T-helper 9 cell (primary cell): ENCODE measurements at regions not wholly inside any gene's neighbourhood (a gene's known extent, or its start where the extent isn't known, plus 50 kb on each side); places are given as distances from the start of the nearest gene placed in this dataset.

Source experiments
- DNase-seq: peaks from one replicate; pipeline ENCODE4 v3.0.0-alpha.2; 2020

DNA sequence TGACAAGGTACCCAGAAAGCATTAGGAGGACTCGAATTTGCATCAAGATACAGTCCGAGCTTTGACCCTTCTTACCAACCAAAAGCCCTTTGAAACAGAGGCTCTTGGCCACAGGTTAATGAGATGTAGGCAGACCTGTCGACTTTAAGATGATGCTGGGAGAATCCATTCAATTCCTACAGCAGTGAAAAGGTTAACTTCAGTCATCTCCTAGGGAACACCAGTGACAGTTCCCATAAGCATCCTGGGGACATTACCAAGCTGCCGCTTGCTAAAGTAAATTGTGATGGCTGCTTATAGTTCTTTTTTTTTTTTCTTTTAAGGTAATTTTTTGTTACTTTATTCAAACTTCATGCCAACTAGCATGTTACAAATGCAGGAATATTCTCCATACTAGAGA lies 379.3 kb downstream of the SOX11 start:
- no peak for DNase-seq

GRCh38 chr2:6072276-6072675 lies 380.1 kb downstream of the SOX11 start:
- DNase-seq: no peak

- no peak for DNase-seq
These were observed 380.6 kb downstream of the SOX11 start for GRCh38 chr2:6072768-6073167.

- DNase-seq: no peak
These were observed 381.3 kb downstream of the SOX11 start for GRCh38 chr2:6073191-6074088.

- DNase-seq: no peak
These were observed 382.0 kb downstream of the SOX11 start for GRCh38 chr2:6074089-6074643.

DNA sequence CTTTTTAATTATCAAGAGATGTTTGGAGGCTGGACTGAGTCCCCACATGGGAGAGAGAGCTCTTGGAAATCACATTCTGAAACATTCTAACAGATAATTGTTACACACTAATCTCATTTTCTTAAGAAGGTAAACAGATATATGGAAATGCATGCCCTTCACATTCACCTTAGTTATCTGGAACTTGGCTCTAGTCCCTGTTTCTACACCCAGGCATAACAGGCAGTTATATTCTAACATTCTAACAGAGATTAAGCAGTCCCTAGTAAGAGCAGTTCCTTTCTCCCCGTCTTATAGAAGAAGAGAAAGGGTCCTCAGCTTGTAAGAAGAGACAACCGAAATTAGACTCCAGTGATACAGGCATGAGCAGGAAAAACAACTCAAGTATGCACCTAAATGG lies 385.4 kb downstream of the SOX11 start:
- no peak for DNase-seq

DNA sequence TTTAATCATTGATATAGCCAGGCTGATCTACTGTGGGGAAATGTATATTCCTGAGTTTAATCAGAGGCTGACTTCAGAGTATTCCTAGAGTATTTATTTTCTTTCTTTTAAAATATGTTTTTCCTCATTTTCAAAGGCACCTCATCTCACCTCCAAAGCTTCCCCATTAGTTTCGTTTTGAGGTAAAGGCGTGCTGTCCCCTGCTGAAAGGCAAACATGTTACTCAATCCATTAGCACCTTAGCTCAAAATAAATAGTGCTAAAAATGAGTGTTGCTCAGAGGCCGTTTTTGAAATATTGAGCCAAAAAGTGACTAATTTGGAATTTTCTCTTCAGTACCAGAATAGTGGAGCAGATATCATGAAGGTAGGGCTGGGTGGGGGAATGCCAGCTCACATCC lies 386.2 kb downstream of the SOX11 start:
- no peak for DNase-seq

DNA sequence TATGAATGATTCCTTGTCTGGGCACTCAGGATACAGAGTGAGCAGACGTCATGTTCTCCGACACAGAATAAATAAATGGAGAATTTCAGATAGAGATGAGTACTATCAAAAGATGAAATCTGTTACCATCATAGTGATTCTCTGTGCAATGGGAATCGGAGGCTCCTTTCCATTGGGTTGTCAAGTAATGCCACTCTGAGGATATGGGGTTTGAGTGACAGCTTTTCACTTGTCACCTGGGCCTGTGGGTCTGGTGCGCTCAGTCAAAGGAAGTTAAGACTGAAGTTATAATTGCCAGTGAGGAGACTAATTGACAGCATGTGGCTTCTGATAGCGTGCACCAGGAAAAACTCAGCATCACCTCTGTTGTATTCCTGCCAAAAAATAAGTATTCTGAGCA lies 387.2 kb downstream of the SOX11 start:
- DNase-seq: no peak

DNA sequence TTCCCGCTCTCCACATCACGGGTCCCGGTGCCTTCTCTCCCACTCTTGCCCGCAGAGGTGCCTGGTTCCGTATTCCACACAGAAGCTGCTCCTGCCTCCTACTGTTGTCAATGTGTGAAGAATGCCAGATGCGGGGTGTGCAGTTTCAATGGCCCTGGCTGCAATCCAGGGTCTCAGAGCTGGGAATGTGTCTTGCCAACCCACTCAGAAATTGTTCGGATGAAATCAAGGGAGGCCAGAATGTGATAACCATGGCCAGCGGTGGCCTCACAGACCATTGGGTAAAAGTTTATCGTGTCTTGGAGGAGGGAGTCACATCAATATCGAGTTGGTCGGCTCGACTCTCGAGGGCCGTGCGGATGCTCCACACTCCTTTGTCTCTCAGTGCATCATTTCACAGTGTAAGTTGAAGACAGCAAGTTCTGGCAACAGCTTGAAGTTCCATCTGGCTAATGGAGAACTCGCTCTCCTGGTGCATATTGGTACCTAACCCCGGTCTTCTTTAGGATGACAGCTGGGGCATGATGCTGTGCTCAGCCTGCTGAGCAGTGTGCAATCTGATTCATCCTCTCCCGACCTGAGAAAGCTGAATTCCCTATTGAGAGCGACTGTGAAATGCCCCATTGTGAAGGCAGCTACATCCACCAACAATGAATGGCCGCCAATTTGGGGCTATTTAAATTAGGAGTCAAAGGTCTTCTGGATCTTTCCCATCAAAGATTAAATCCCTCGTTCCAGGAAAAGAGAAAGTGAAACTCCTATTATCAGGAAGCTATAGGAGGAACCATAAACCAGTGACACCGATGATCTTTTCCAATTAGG lies 389.0 kb downstream of the SOX11 start:
- DNase-seq: no peak

GRCh38 chr2:6081955-6082624 lies 389.9 kb downstream of the SOX11 start:
- no peak for DNase-seq

- no peak for DNase-seq
These were observed 390.4 kb downstream of the SOX11 start for GRCh38 chr2:6082625-6083018.

- DNase-seq: no peak
These were observed 391.0 kb downstream of the SOX11 start for GRCh38 chr2:6083136-6083535.

GRCh38 chr2:6089474-6089873 lies 397.3 kb downstream of the SOX11 start:
- DNase-seq: no peak

DNA sequence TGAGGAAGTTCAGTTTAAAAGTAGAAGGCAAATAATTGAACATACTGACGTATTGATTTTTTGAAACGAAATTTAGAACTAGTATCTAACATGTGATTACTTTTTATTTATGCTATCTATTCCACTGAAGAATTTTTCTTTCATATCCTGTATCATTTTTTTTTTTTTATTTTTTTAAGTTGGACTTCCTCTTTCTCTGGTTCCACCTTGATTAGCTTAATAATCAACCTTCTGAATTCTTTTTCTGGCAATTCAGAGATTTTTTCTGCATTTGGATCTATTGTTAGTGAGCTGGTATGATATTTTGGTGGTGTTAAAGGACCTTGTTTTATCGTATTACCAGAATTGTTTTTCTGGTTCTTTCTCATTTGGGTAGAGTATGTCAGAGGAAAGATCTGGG lies 411.2 kb downstream of the SOX11 start:
- DNase-seq: no peak

DNA sequence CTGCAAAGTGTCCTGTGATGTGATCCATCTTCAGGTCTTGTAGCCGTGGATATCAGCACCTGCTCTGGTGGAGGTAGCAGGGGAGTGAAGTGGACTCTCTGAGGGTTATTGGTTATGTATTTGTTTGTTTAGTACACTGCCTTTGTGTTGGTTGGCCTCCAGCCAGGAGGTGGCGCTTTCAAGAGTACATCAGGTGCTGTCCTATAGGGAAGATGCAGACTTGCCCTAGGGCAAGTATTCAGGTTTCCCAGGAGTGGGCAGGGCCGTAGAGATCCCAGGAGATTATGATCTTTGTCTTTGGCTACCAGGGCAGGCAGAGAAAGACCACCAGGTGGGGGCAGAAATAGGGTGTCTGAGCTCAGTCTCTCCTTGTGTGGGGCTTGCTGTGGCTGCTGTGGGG lies 411.8 kb downstream of the SOX11 start:
- no peak for DNase-seq

- no peak for DNase-seq
These were observed 415.1 kb downstream of the SOX11 start for GRCh38 chr2:6107290-6107689.

GRCh38 chr2:6109831-6110230 lies 417.6 kb downstream of the SOX11 start:
- DNase-seq: no peak

DNA sequence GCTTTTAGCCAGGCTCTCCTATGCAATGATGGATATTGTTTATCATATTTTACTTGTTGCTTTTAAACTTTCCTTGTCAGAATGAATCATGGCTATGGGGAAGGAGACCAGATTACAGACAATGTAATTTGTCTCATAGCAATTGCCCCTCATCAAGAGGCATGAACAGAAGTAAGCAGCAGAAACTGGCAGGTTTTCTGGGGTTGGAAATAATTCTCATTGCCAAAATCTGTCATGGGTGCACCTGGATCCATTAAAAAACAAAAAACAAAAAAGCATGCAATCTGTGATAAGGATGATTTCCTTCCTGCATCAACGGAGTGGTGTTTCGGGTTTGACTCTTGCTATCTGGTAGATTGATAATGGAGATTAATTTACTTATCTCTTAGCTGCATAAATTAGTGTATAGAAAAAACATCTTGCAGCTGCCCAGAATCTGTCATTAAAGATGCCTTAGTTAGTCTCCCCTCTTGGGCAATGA lies 419.6 kb downstream of the SOX11 start:
- no peak for DNase-seq

- DNase-seq: no peak
These were observed 421.6 kb downstream of the SOX11 start for GRCh38 chr2:6113786-6114185.

GRCh38 chr2:6127718-6128117 lies 435.5 kb downstream of the SOX11 start:
- DNase-seq: no peak

GRCh38 chr2:6139142-6139541 lies 447.0 kb downstream of the SOX11 start:
- no peak for DNase-seq

- DNase-seq: no peak
These were observed 447.7 kb downstream of the SOX11 start for GRCh38 chr2:6139916-6140315.

DNA sequence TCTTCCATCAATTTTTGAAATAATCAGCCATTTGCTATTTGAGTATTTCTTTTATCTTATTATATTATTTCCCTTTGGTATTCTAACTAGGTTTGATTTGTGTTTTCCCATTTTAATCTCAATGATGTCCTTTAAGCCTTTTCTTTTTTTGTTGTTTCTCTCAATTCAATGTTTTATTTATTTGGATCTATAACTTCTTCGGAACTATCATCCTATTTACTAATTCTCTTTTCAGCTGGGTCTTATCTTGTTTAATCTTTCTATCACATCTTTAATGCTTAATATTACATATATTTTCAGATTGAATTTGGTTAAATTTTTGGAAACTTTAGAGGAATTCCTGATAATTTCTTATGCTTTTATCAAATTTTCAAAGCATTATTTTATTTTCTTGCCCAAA lies 448.3 kb downstream of the SOX11 start:
- no peak for DNase-seq
